Pancreas (tissue), 10 donors: ENCODE measurements at regions not wholly inside any gene's neighbourhood (a gene's known extent, or its start where the extent isn't known, plus 50 kb on each side); places are given as distances from the start of the nearest gene placed in this dataset.

Source experiments
- ATAC-seq, 4 donors: fragments of 200-7000 bp; cut with Tn5 transposase; one replicate each; pipeline versions ENCODE4 v1.8.0 to v1.9.1; 2020; ENCODE audit warnings: mild to moderate bottlenecking in 4 of 4, moderate library complexity in 4 of 4
- DNase-seq, 6 donors: peaks; one replicate each; pipeline ENCODE4 v3.0.0-alpha.2; 2020
- FAIRE-seq: peaks from 2 replicates; lab custom pipeline; 2012; peaks lifted over from hg19 to GRCh38; lab: Jason Lieb, UNC
- H3K27ac ChIP-seq, 4 donors: fragments of 200-600 bp; sonication (generic); 1 replicate in 3 of 4; 2 replicates in 1 of 4; pipeline versions ENCODE4 v1.5.0 to v1.8.0; 2020
- H3K27me3 ChIP-seq, 4 donors: fragments of 200-600 bp; one replicate each; pipeline ENCODE4 v1.8.0; 2021
- H3K36me3 ChIP-seq, 3 donors: fragments of 200-600 bp; sonication (generic) in 1 of 3; one replicate each; pipeline versions ENCODE4 v1.5.0 to v1.8.0; 2020 to 2021
- H3K4me1 ChIP-seq, 3 donors: fragments of 200-600 bp; one replicate each; pipeline ENCODE4 v1.8.0; 2021
- H3K4me3 ChIP-seq, 4 donors: fragments of 200-600 bp; sonication (generic) in 2 of 4; one replicate each; pipeline versions ENCODE4 v1.5.0 to v1.8.0; 2020 to 2021
- H3K9me3 ChIP-seq, 4 donors: fragments of 200-600 bp; one replicate each; pipeline ENCODE4 v1.8.0; 2021
- CTCF ChIP-seq, 4 donors: fragments of 200-600 bp; sonication (generic) in 3 of 4; IDR thresholded peaks; one replicate each; pipeline versions ENCODE4 v1.5.0 to v1.8.0; 2021; ENCODE audit warnings: antibody characterized with exemption in 4 of 4
- WGBS, 2 donors: extraction: QIAGEN DNeasy Blood & Tissue Kit; methylation state at CpG; one replicate each; pipeline ENCODE4 v1.1.7; 2013; 5-methylcytosine and 5-hydroxymethylcytosine counted together
- intact Hi-C, 3 donors: fragments of 100-400 bp; cut with DNase I; formaldehyde crosslinking; loops; one replicate each; pipeline versions ENCODE4 v1.11.1 to v1.14.2; 2022
- donor health status: healthy with polysubstance abuse.
- donor health status: DM: no; HTN: no; CAD: no; lungs with moderate emphysema.
- donor health status: DM: no; HTN: no; CAD: no.
- donor health status: control.
- donor health status: control.
- donor health status: Bipolar disorder and iron deficiency.
- donor health status: DM: yes; HTN: yes; CAD: no.
- donor health status: DM: no; HTN: no; CAD: no.
- donor health status: DM: no; HTN: no; CAD: no.
- donor health status: DM: yes; HTN: yes; CAD: no.

GRCh38 chr10:28797904-28798371 lies 120.6 kb downstream of the BAMBI start:
- Histone ChIP-seq H3K27me3 (no peaks in the 10 kb centered on the region), H3K4me1 (no peaks in the 10 kb centered on the region), H3K27ac (no peak overlapping the region), H3K9me3 (no peaks in the 10 kb centered on the region), H3K36me3 (no peaks in the 10 kb centered on the region), H3K4me3 (no peak overlapping the region)
- no peak for TF ChIP-seq CTCF (IDR thresholded peaks at IDR 0.05)
- FAIRE-seq: no peak
- no peak for DNase-seq
- WGBS, 2 donors: 57 to 64% methylated on average over 2 of the region's 2 CpGs
- intact Hi-C loops: no loop called here
- peak in 2 of 4 donors; percentile 48 for ATAC-seq

GRCh38 chr10:28798428-28798955 lies 121.2 kb downstream of the BAMBI start:
- no peaks in the 10 kb centered on the region for H3K36me3 ChIP-seq
- no peak for FAIRE-seq
- H3K4me1 ChIP-seq: no peaks in the 10 kb centered on the region
- H3K27ac ChIP-seq: no peak overlapping the region
- H3K4me3 ChIP-seq: no peak overlapping the region
- intact Hi-C loops: no loop called here
- no peaks in the 10 kb centered on the region for H3K9me3 ChIP-seq
- ATAC-seq: no peak
- H3K27me3 ChIP-seq: no peaks in the 10 kb centered on the region
- WGBS, 2 donors: 93 to 95% methylated on average over 4 of the region's 4 CpGs
- TF ChIP-seq CTCF (IDR thresholded peaks at IDR 0.05): no peak
- DNase-seq: no peak

GRCh38 chr10:28798964-28799363 lies 121.6 kb downstream of the BAMBI start:
- no peak overlapping the region for H3K4me3 ChIP-seq
- no peaks in the 10 kb centered on the region for H3K36me3 ChIP-seq
- intact Hi-C loops: no loop called here
- H3K27ac ChIP-seq: no peak overlapping the region
- H3K27me3 ChIP-seq: no peaks in the 10 kb centered on the region
- WGBS, 2 donors: 93 to 98% methylated on average over 2 of the region's 2 CpGs
- FAIRE-seq (no peak), ATAC-seq (no peak), DNase-seq (no peak)
- H3K9me3 ChIP-seq: no peaks in the 10 kb centered on the region
- H3K4me1 ChIP-seq: no peaks in the 10 kb centered on the region
- no peak for TF ChIP-seq CTCF (IDR thresholded peaks at IDR 0.05)

GRCh38 chr10:28800144-28800543 lies 122.8 kb downstream of the BAMBI start:
- 84 to 87% methylated on average over 5 of the region's 5 CpGs for WGBS, 2 donors
- Histone ChIP-seq H3K27ac (no peak overlapping the region), H3K27me3 (no peaks in the 10 kb centered on the region), H3K9me3 (no peaks in the 10 kb centered on the region), H3K4me3 (no peak overlapping the region), H3K36me3 (no peaks in the 10 kb centered on the region), H3K4me1 (no peaks in the 10 kb centered on the region)
- TF ChIP-seq CTCF (IDR thresholded peaks at IDR 0.05): no peak
- FAIRE-seq: no peak
- no peak for ATAC-seq
- intact Hi-C loops: no loop called here
- DNase-seq: no peak

- intact Hi-C loops: no loop called here
- no peaks in the 10 kb centered on the region for H3K9me3 ChIP-seq
- H3K36me3 ChIP-seq: no peaks in the 10 kb centered on the region
- DNase-seq: no peak
- ATAC-seq: no peak
- FAIRE-seq: no peak
- 99% methylated on average over 5 of the region's 5 CpGs for WGBS, 2 donors
- no peak overlapping the region for H3K4me3 ChIP-seq
- H3K27ac ChIP-seq: no peak overlapping the region
- H3K27me3 ChIP-seq: no peaks in the 10 kb centered on the region
- TF ChIP-seq CTCF (IDR thresholded peaks at IDR 0.05): no peak
- no peaks in the 10 kb centered on the region for H3K4me1 ChIP-seq
Observed at GRCh38 chr10:28801247-28801646, 123.9 kb downstream of the BAMBI start.
